Activated T-cell treated with anti-CD3 and anti-CD28 coated beads, Interleukin-2, amount 50 U/mL, for 72 hours (primary cell): ENCODE measurements at regions not wholly inside any gene's neighbourhood (a gene's known extent, or its start where the extent isn't known, plus 50 kb on each side); places are given as distances from the start of the nearest gene placed in this dataset.

ENCODE experiments used
- ATAC-seq, 2 donors: fragments of 150-1000 bp; cut with Tn5 transposase; replicated peaks in 1 of 2; 2 replicates each; pipeline ENCODE4 v1.10.0; 2021; ENCODE audit warnings: moderate library complexity in 2 of 2, mild to moderate bottlenecking in 1 of 2
- DNase-seq, 2 donors: peaks; one replicate each; pipeline ENCODE4 v3.0.0; 2021 to 2022; ENCODE audit warnings: mixed read lengths in 1 of 2
- H3K27ac Mint-ChIP-seq: one replicate; pipeline ENCODE4 v1.8.0; 2022; ENCODE audit warnings: mild to moderate bottlenecking, moderate library complexity, mixed read lengths
- H3K27me3 Mint-ChIP-seq: one replicate; pipeline ENCODE4 v1.8.0; 2022; ENCODE audit warnings: low read depth, mixed read lengths
- H3K36me3 Mint-ChIP-seq, 2 donors: one replicate each; pipeline ENCODE4 v1.8.0; 2022; ENCODE audit warnings: mixed read lengths in 2 of 2, mild to moderate bottlenecking in 1 of 2; ENCODE audit not compliant: insufficient read depth in 2 of 2
- H3K4me1 Mint-ChIP-seq: one replicate; pipeline ENCODE4 v1.8.0; 2022; ENCODE audit warnings: low read depth, mixed read lengths
- H3K4me3 Mint-ChIP-seq, 2 donors: one replicate each; pipeline ENCODE4 v1.8.0; 2022; ENCODE audit warnings: mild to moderate bottlenecking in 2 of 2, mixed read lengths in 2 of 2, moderate library complexity in 2 of 2
- H3K9me3 Mint-ChIP-seq, 2 donors: one replicate each; pipeline ENCODE4 v1.8.0; 2022; ENCODE audit warnings: mixed read lengths in 2 of 2

DNA sequence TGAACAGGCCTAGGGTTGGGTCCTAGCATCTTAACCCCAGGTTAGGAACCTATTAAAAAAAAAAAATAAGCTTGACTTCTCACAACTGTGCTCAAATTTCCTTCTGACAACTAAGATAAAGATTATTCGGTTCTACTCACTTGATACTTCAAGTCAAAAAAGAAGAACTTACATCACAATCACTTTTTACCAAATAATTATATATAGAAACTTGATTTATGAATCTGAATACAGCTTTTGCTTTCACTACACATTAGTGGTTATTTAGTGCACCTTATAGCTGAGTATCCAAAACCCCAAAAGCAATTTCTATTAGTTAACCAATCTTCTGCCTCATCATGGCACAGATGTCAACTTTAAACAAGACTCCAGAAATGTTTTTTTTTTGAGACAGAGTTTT, 119.0 kb upstream of the DST start:
- Mint-ChIP-seq H3K4me1 (peaks cover under 1% of the 10 kb centered on the region), H3K4me3 (no peak overlapping the region), H3K9me3 (no peaks in the 10 kb centered on the region), H3K27ac (no peak overlapping the region), H3K36me3 (no peaks in the 10 kb centered on the region), H3K27me3 (no peaks in the 10 kb centered on the region)
- ATAC-seq (no peak), DNase-seq (no peak)

DNA sequence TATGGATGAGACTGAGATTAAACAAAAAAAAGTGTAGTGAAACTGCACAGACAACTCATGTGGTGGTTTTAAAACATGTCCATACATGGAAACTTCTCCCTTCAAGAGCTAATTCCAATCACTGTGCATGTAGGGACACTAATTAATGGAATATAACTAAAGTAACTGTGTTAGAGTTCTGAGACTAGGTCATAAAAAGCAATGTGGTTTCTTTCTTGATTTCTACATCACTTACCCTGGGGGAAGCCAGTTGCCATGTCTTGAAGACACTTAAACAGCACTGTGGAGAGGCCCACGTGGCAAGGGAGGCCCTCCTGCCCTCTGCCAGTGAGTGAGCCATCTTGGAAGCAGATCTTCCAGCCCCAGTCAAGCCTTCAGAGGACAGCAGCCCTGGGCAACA, 118.2 kb upstream of the DST start:
- Mint-ChIP-seq H3K4me3 (no peak overlapping the region), H3K36me3 (no peaks in the 10 kb centered on the region), H3K4me1 (peaks cover 5% of the 10 kb centered on the region), H3K9me3 (no peaks in the 10 kb centered on the region), H3K27me3 (no peaks in the 10 kb centered on the region), H3K27ac (no peak overlapping the region)
- DNase-seq: no peak
- no peak for ATAC-seq

DNA sequence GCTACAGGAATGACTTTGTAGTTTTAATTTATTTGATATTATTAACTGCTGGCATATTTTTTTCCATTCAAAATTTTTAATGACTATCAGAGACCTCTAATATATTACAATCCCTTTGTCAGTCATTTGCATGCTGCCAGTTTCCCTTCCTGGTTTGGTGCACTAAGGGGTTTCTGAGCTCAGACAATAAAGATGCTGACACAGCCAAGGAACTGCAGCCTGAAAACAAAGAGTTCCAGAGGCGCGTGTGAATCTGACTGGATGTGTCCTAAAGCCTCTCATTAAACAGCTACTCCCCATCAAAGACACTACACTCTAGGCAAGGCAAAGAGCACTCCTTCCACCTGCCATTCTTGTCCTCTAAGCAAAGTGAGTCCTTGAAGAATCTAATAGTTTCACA, 116.8 kb upstream of the DST start:
- Mint-ChIP-seq H3K27me3 (peaks cover 6% of the 10 kb centered on the region), H3K4me3 (no peak overlapping the region), H3K27ac (no peak overlapping the region), H3K36me3 (no peaks in the 10 kb centered on the region), H3K4me1 (peaks cover 5% of the 10 kb centered on the region), H3K9me3 (no peaks in the 10 kb centered on the region)
- ATAC-seq: no peak
- no peak for DNase-seq

DNA sequence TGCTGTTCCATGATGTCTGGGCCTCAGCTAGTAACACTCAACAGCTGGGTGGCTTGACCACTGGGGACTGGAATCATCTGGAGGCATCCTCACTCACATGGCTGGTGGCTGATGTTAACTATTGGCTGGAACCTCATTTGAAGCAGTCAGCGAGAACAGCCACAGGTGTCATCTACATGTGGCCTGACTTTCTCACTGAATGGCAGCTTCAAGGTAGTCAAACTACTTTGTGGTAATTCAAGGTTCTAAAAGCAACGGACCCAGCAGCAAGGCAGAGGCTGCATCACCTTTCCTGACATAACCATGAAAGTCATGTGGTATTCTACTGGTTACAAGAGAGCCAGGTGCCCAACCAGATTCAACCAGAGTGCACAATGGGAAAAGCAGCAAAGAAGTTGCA, 115.9 kb upstream of the DST start:
- Mint-ChIP-seq H3K27me3 (peaks cover 6% of the 10 kb centered on the region), H3K27ac (no peak overlapping the region), H3K4me1 (peaks cover 5% of the 10 kb centered on the region), H3K36me3 (no peaks in the 10 kb centered on the region), H3K9me3 (no peaks in the 10 kb centered on the region), H3K4me3 (no peak overlapping the region)
- no peak for DNase-seq
- ATAC-seq: no peak

DNA sequence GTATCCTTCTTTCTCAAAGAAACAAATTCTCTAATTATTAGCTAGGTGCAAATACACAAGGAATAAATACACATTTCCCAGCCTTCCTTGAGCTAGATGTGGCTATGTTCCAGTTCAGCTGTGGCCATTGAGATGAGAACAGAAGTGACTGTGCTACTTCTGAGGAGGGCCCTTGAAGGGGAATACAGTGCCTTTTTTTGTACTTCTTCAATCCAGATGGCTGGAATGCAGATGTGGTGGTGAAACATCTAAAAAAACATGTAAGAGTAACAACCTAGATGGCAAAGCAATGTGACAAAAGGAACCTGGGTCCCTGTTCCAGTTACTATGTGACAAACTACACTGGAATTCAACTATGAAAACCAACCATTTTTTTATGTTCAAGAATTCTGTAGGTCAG, 115.4 kb upstream of the DST start:
- no peak overlapping the region for H3K27ac Mint-ChIP-seq
- ATAC-seq (no peak), DNase-seq (no peak)
- H3K9me3 Mint-ChIP-seq: no peaks in the 10 kb centered on the region
- H3K36me3 Mint-ChIP-seq: no peaks in the 10 kb centered on the region
- peaks cover 6% of the 10 kb centered on the region for H3K27me3 Mint-ChIP-seq
- peaks cover 5% of the 10 kb centered on the region for H3K4me1 Mint-ChIP-seq
- H3K4me3 Mint-ChIP-seq: no peak overlapping the region

DNA sequence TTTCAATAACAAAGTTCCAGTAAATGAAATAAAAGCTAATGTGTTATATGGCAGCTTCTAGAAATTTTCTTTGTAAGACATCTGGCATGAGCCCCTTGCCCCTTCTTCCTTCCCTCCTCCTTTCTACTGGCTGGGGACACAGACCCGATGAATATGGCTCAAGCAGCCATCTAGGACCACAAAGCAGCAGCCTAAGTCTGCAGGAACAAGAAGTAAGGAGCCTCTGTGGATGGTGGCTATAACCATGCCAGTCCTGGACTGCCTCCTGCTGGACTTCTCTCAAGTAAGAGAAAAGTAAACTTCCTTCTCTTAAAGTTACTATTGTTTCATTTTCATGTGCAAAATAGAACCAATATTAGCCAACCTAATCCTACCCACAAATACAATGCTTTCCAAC, 114.9 kb upstream of the DST start:
- no peaks in the 10 kb centered on the region for H3K36me3 Mint-ChIP-seq
- ATAC-seq: no peak
- no peak overlapping the region for H3K4me3 Mint-ChIP-seq
- H3K27ac Mint-ChIP-seq: no peak overlapping the region
- H3K9me3 Mint-ChIP-seq: no peaks in the 10 kb centered on the region
- peaks cover 5% of the 10 kb centered on the region for H3K4me1 Mint-ChIP-seq
- H3K27me3 Mint-ChIP-seq: peaks cover 6% of the 10 kb centered on the region
- DNase-seq: no peak

DNA sequence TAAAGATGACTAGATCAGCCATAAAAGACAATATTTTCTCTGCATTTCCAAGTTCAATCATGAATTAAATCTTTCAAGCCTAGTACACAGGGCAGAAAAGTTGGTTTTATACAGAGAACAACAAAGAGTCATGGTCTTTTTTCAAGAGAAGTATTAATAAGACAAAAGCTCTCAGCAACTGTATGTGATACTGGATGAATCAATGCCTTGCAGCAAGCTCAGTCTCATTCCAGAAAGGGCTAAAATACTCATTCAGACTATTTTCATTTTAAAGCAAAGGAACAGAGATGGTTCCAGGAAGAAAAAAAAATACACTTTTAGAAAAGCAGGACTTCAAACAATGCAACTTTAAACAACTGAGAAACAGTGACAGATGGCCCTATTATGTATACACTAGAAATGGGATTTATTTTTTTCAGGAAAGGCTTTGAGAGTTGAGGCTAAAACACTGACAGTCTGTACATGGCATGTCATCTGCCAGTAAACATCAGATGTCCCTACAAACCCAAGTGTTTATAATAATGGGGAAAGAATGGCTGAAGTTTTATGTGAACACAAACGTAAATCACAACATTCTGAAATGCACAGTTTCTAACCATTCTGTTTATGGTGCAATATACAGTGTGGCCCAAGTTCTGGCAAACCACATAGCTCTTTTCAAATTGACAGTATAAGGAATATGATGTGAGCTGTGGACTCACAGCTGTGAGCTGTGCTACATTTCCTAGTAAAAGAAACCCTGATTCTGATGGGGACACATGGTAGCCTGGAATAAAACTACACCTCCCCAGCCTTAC, 114.3 kb upstream of the DST start:
- H3K4me3 Mint-ChIP-seq: no peak overlapping the region
- no peak for ATAC-seq
- DNase-seq: no peak
- no peaks in the 10 kb centered on the region for H3K9me3 Mint-ChIP-seq
- peaks cover 5% of the 10 kb centered on the region for H3K4me1 Mint-ChIP-seq
- H3K27me3 Mint-ChIP-seq: peaks cover 6% of the 10 kb centered on the region
- peak overlapping the region; percentile 27 for H3K27ac Mint-ChIP-seq
- no peaks in the 10 kb centered on the region for H3K36me3 Mint-ChIP-seq

DNA sequence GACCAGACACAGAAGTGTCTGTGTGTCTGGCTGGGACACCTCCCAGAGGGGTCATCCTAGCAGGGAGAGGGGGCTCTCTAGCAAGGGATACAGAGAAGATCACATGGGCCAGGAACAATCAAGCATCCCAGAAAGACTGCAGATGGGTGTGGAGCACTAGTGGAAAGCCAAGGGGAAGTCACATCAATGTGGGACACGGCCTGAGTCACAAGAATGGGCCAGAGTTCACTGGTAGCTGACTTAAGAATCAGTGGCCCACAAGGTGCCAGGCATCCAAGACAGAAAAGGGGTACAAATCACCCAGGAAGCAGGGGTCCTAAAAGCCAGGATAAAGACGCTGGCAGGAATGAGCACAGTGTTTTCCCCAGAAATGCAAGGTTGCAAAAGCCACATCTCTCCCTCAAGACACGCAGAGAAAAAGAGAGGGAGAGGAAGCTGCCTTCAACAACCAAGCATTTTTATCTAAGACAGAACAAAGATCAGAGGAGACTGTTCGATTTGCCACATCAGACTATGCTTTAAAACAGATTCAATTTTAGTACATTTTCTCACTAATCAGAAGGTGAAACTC, 113.6 kb upstream of the DST start:
- H3K4me1 Mint-ChIP-seq: peaks cover 5% of the 10 kb centered on the region
- peak overlapping the region; percentile 27 for H3K27ac Mint-ChIP-seq
- H3K9me3 Mint-ChIP-seq: no peaks in the 10 kb centered on the region
- no peak overlapping the region for H3K4me3 Mint-ChIP-seq
- DNase-seq (no peak), ATAC-seq (no peak)
- peaks cover 6% of the 10 kb centered on the region for H3K27me3 Mint-ChIP-seq
- H3K36me3 Mint-ChIP-seq: no peaks in the 10 kb centered on the region

DNA sequence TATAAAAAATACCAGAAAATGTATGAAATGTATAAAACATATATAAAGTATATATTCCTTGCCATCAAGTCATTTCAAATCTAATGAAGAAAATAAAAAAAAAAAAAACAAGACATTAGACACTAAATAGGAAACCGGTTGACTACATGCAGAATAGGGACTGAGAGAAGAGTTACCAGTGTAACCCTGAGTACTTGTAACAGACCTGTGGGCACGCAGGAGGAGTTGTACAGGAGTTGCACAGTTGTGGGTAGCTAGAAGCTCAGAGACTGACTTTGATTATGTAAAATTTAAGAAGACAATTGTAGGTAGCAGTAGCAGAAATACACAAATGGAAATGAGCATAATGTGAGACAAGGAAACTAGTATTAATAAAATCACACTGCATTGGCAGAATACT, 112.4 kb upstream of the DST start:
- no peak for DNase-seq
- Mint-ChIP-seq H3K36me3 (no peaks in the 10 kb centered on the region), H3K4me1 (peaks cover 9% of the 10 kb centered on the region), H3K27ac (no peak overlapping the region), H3K4me3 (no peak overlapping the region), H3K27me3 (peaks cover 6% of the 10 kb centered on the region), H3K9me3 (no peaks in the 10 kb centered on the region)
- ATAC-seq: no peak

DNA sequence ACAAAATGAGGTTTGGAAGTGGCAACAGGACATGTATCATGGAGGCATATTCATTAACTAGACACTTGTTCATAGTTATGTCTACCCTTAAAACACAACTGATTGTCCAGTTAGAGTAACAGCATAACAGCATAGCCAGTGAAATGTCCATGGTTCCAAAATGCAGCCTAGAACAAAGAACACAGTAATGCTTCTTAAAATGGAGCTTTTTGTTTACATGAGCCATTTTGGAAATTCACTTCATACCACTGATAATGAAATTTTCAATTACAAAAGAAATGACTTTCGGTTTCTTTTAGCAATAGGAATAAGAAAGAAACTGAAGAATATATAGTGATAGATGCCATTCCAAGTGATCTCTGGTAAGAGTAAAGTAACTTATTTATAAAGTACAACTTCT, 111.1 kb upstream of the DST start:
- Mint-ChIP-seq H3K9me3 (no peaks in the 10 kb centered on the region), H3K4me3 (no peak overlapping the region), H3K27me3 (peaks cover 6% of the 10 kb centered on the region), H3K27ac (no peak overlapping the region), H3K36me3 (no peaks in the 10 kb centered on the region), H3K4me1 (peaks cover 22% of the 10 kb centered on the region)
- no peak for ATAC-seq
- DNase-seq: no peak

DNA sequence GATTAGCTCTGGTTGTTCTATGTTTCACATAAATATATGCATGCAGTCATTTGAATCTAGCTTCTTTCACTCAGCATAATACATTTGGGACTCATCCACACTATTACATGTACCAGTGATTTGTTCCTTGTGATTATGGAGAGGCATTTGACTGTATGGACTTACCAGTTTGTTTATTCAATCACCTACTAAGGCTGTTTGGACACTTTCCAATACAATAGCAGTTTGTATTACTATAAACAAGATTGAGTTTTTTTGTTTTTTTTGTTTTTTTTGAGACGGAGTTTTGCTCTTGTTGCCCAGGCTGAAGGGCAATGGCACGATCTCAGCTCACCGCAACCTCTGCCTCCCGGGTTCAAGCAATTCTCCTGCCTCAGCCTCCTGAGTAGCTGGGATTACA, 109.8 kb upstream of the DST start:
- Mint-ChIP-seq H3K9me3 (no peaks in the 10 kb centered on the region), H3K27me3 (peaks cover 6% of the 10 kb centered on the region), H3K4me3 (no peak overlapping the region), H3K27ac (no peak overlapping the region), H3K36me3 (no peaks in the 10 kb centered on the region), H3K4me1 (peaks cover 22% of the 10 kb centered on the region)
- DNase-seq: no peak
- ATAC-seq: no peak

DNA sequence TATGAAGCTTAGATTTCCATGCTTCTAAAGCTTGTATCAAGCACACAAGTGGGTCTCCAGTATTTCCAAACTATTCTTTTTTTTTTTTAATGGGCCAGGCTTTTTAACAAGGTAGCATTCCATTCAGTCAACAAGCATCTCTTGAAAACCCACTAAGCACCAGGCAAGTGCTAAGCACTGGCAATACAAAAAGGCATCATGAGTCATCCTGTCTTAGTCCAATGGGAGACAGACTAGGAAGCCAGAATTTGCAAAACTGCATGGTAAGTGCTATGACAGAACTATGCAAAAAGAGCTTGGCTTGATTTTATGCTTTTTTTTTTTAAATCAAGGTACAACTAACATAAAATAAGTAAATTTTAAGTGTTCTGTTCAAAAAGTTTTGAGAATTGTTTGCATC, 109.3 kb upstream of the DST start:
- H3K4me3 Mint-ChIP-seq: no peak overlapping the region
- peaks cover 22% of the 10 kb centered on the region for H3K4me1 Mint-ChIP-seq
- no peak overlapping the region for H3K27ac Mint-ChIP-seq
- ATAC-seq (no peak), DNase-seq (no peak)
- peaks cover 6% of the 10 kb centered on the region for H3K27me3 Mint-ChIP-seq
- no peaks in the 10 kb centered on the region for H3K9me3 Mint-ChIP-seq
- no peaks in the 10 kb centered on the region for H3K36me3 Mint-ChIP-seq

DNA sequence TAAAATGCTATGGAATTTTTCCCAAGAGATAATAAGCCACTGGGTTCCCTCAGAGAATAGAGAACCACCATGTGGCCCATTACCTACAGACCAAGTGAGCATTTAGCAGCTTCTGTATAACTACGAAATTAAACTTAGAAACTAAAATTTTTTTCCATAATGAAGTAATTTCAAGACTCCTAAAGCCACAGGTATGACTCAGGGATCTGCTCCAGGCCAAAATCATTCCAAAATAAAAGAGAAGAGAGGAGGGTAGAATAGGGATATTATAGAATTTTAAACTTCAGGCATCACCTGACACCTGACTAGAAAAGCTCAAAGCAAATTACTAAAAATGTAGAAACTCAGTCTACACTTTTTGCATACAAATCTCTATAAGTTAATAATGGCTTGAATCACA, 108.9 kb upstream of the DST start:
- ATAC-seq (no peak), DNase-seq (no peak)
- no peak overlapping the region for H3K4me3 Mint-ChIP-seq
- H3K27me3 Mint-ChIP-seq: peaks cover 6% of the 10 kb centered on the region
- peaks cover 22% of the 10 kb centered on the region for H3K4me1 Mint-ChIP-seq
- H3K36me3 Mint-ChIP-seq: no peaks in the 10 kb centered on the region
- H3K27ac Mint-ChIP-seq: no peak overlapping the region
- no peaks in the 10 kb centered on the region for H3K9me3 Mint-ChIP-seq

DNA sequence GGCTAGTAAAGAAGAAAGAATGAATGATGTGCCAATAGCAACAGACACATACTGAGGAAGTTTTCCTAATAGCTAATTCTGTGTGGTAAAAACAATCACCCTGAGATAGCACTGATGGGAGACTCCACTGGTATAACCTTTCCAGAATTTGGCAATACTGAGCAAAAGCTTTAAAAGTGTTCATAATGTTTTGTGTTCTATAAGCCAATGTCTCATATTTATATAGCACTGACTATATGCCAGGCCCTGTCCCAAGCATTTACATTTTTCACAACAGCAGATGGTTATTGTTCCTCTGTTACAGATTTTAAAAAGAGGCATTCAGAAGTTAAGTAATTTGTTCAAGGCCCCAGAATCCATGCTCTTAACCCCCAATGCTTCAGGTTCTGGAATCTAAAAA, 108.0 kb upstream of the DST start:
- no peak for ATAC-seq
- DNase-seq: no peak
- Mint-ChIP-seq H3K27ac (no peak overlapping the region), H3K4me1 (peaks cover 18% of the 10 kb centered on the region), H3K27me3 (peaks cover 6% of the 10 kb centered on the region), H3K36me3 (no peaks in the 10 kb centered on the region), H3K4me3 (no peak overlapping the region), H3K9me3 (no peaks in the 10 kb centered on the region)
